Body of pancreas (tissue), 4 donors: ENCODE measurements at regions not wholly inside any gene's neighbourhood (a gene's known extent, or its start where the extent isn't known, plus 50 kb on each side); places are given as distances from the start of the nearest gene placed in this dataset.

Source experiments
- ATAC-seq: fragments of 150-250 bp; one replicate; pipeline ENCODE4 v1.9.1; 2016
- DNase-seq, 4 donors: peaks; one replicate each; pipeline ENCODE4 v3.0.0-alpha.2; 2019
- H3K27ac ChIP-seq, 4 donors: fragments of 200-600 bp; sonication (generic); 1 replicate in 3 of 4; 2 replicates in 1 of 4; pipeline versions ENCODE4 v1.5.1 to v1.6.1; 2016 to 2019; ENCODE audit warnings: mild to moderate bottlenecking in 1 of 4, mixed read lengths in 1 of 4, moderate library complexity in 1 of 4
- H3K27me3 ChIP-seq, 2 donors: fragments of 200-600 bp; sonication (generic); one replicate each; pipeline ENCODE4 v1.6.0; 2016; ENCODE audit warnings: mild to moderate bottlenecking in 1 of 2
- H3K36me3 ChIP-seq, 2 donors: fragments of 200-600 bp; sonication (generic); replicated peaks in 1 of 2; 2 replicates each; pipeline ENCODE4 v1.5.1; 2016; ENCODE audit warnings: low read depth in 2 of 2; ENCODE audit not compliant: insufficient read depth in 1 of 2
- H3K4me1 ChIP-seq: fragments of 200-600 bp; sonication (generic); one replicate; pipeline ENCODE4 v1.6.0; 2016
- H3K4me3 ChIP-seq, 2 donors: fragments of 200-600 bp; sonication (generic); 1 replicate in 1 of 2; 2 replicates in 1 of 2; pipeline ENCODE4 v1.5.1; 2016 to 2019
- H3K9me3 ChIP-seq, 3 donors: fragments of 200-600 bp; sonication (generic); 1 replicate in 2 of 3; 2 replicates in 1 of 3; pipeline ENCODE4 v1.5.1; 2016
- POLR2A ChIP-seq, 3 donors: fragments of 450-650 bp; IDR thresholded peaks; one replicate each; pipeline ENCODE4 v1.6.1; 2016; ENCODE audit warnings: antibody characterized with exemption in 3 of 3, mild to moderate bottlenecking in 2 of 3
- WGBS, 2 donors: methylation state at CpG; one replicate each; pipeline ENCODE4 v1.1.5; 2017; 5-methylcytosine and 5-hydroxymethylcytosine counted together
- intact Hi-C: fragments of 100-400 bp; cut with DNase I; formaldehyde crosslinking; loops from one replicate; pipeline ENCODE4 v1.15.1; 2023
- TF ChIP-seq, protein P1 (sequence below), 7 experiments: fragments of 450-650 bp in 4 of 7; fragments of 200-600 bp in 3 of 7; sonication (generic) in 3 of 7; IDR thresholded peaks; one replicate each; pipeline ENCODE4 v1.5.1; 2016 to 2019; ENCODE audit warnings: antibody characterized with exemption in 7 of 7

GRCh38 chr11:15483205-15483604 lies 368.5 kb downstream of the INSC start:
- WGBS, 2 donors = 66 to 81% methylated on average over 1 of the region's 1 CpG
- intact Hi-C loops = no loop called here
- no peaks in the 10 kb centered on the region for H3K36me3 ChIP-seq
- TF ChIP-seq, protein P1, sequence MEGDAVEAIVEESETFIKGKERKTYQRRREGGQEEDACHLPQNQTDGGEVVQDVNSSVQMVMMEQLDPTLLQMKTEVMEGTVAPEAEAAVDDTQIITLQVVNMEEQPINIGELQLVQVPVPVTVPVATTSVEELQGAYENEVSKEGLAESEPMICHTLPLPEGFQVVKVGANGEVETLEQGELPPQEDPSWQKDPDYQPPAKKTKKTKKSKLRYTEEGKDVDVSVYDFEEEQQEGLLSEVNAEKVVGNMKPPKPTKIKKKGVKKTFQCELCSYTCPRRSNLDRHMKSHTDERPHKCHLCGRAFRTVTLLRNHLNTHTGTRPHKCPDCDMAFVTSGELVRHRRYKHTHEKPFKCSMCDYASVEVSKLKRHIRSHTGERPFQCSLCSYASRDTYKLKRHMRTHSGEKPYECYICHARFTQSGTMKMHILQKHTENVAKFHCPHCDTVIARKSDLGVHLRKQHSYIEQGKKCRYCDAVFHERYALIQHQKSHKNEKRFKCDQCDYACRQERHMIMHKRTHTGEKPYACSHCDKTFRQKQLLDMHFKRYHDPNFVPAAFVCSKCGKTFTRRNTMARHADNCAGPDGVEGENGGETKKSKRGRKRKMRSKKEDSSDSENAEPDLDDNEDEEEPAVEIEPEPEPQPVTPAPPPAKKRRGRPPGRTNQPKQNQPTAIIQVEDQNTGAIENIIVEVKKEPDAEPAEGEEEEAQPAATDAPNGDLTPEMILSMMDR (IDR thresholded peaks at IDR 0.05) = no peak
- TF ChIP-seq POLR2A (IDR thresholded peaks at IDR 0.05) = no peak
- DNase-seq = no peak
- H3K27me3 ChIP-seq = no peaks in the 10 kb centered on the region
- H3K4me3 ChIP-seq = no peak overlapping the region
- H3K4me1 ChIP-seq = no peaks in the 10 kb centered on the region
- H3K9me3 ChIP-seq = no peaks in the 10 kb centered on the region
- no peak for ATAC-seq
- H3K27ac ChIP-seq = no peak overlapping the region

GRCh38 chr11:15484398-15484797 lies 369.7 kb downstream of the INSC start:
- Histone ChIP-seq H3K27ac (no peak overlapping the region), H3K4me1 (no peaks in the 10 kb centered on the region), H3K27me3 (no peaks in the 10 kb centered on the region), H3K36me3 (no peaks in the 10 kb centered on the region), H3K4me3 (no peak overlapping the region), H3K9me3 (no peaks in the 10 kb centered on the region)
- no peak for TF ChIP-seq POLR2A (IDR thresholded peaks at IDR 0.05)
- TF ChIP-seq, protein P1 (IDR thresholded peaks at IDR 0.05) = no peak
- ATAC-seq = no peak
- WGBS, 2 donors = 50 to 55% methylated on average over 2 of the region's 2 CpGs
- intact Hi-C loops = no loop called here
- no peak for DNase-seq

GRCh38 chr11:15485432-15485831 lies 370.7 kb downstream of the INSC start:
- Histone ChIP-seq H3K9me3 (no peaks in the 10 kb centered on the region), H3K4me3 (no peak overlapping the region), H3K36me3 (no peaks in the 10 kb centered on the region), H3K27ac (no peak overlapping the region), H3K27me3 (no peaks in the 10 kb centered on the region), H3K4me1 (no peaks in the 10 kb centered on the region)
- 61 to 82% methylated on average over 2 of the region's 2 CpGs for WGBS, 2 donors
- DNase-seq (no peak), ATAC-seq (no peak)
- intact Hi-C loops = no loop called here
- TF ChIP-seq, protein P1 (IDR thresholded peaks at IDR 0.05) = no peak

DNA sequence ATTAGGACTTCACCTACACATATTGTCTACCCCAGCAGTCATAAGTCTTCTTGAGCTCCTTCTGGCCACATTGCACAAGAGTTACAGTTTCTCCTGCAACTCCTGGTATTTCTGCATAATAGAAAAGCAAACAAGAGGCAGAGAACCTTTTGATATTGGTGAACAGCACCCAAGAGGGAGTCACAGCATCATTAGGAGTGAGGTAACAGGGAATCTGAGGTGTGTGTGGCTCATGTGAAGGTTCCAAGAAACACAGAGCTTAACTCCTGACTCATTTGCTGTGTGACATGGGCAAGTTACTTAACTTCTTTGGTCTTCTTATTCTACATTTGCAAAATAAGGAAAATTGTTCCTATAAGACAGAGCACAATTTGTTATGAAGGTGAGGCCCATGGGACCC lies 374.6 kb downstream of the INSC start:
- ATAC-seq = no peak
- no peak for TF ChIP-seq POLR2A (IDR thresholded peaks at IDR 0.05)
- TF ChIP-seq, protein P1 (IDR thresholded peaks at IDR 0.05) = no peak
- no peak for DNase-seq
- intact Hi-C loops = no loop called here
- Histone ChIP-seq H3K4me3 (no peak overlapping the region), H3K27me3 (no peaks in the 10 kb centered on the region), H3K36me3 (no peaks in the 10 kb centered on the region), H3K27ac (no peak overlapping the region), H3K4me1 (peaks cover 9% of the 10 kb centered on the region), H3K9me3 (no peaks in the 10 kb centered on the region)

GRCh38 chr11:15490535-15490934 lies 375.8 kb downstream of the INSC start:
- H3K4me3 ChIP-seq = no peak overlapping the region
- ATAC-seq (no peak), DNase-seq (no peak)
- WGBS, 2 donors = 33 to 69% methylated on average over 1 of the region's 1 CpG
- intact Hi-C loops = no loop called here
- no peak overlapping the region for H3K27ac ChIP-seq
- peaks cover 11% of the 10 kb centered on the region for H3K4me1 ChIP-seq
- no peaks in the 10 kb centered on the region for H3K36me3 ChIP-seq
- no peaks in the 10 kb centered on the region for H3K9me3 ChIP-seq
- TF ChIP-seq POLR2A (IDR thresholded peaks at IDR 0.05) = no peak
- TF ChIP-seq, protein P1 (IDR thresholded peaks at IDR 0.05) = no peak
- no peaks in the 10 kb centered on the region for H3K27me3 ChIP-seq
